IPS-20b (cell line): ENCODE measurements at regions not wholly inside any gene's neighbourhood (a gene's known extent, or its start where the extent isn't known, plus 50 kb on each side); places are given as distances from the start of the nearest gene placed in this dataset.

Experiments used
- H3K27ac ChIP-seq: one replicate; pipeline ENCODE4 v1.5.1; 2013; ENCODE audit warnings: low read length
- H3K27me3 ChIP-seq: 2 replicates; pipeline ENCODE4 v1.6.1; 2013; ENCODE audit warnings: mild to moderate bottlenecking, low read length, inconsistent platforms; ENCODE audit not compliant: insufficient read depth
- H3K36me3 ChIP-seq: 2 replicates; pipeline ENCODE4 v1.6.1; 2013; ENCODE audit warnings: low read depth, mild to moderate bottlenecking, inconsistent platforms, low read length, moderate library complexity; ENCODE audit not compliant: insufficient read depth
- H3K4me1 ChIP-seq: 2 replicates; pipeline ENCODE4 v1.6.1; 2013; ENCODE audit warnings: mild to moderate bottlenecking, control low read depth, inconsistent platforms, low read length, moderate library complexity; ENCODE audit not compliant: insufficient read depth
- H3K4me3 ChIP-seq: 2 replicates; pipeline ENCODE4 v1.5.1; 2013; ENCODE audit warnings: mild to moderate bottlenecking, low read length, inconsistent platforms
- H3K9ac ChIP-seq: 2 replicates; pipeline ENCODE4 v1.6.1; 2013; ENCODE audit warnings: low read depth, mild to moderate bottlenecking, inconsistent platforms, low read length, moderate library complexity
- H3K9me3 ChIP-seq: 2 replicates; pipeline ENCODE4 v1.6.1; 2013; ENCODE audit warnings: mild to moderate bottlenecking, low read depth, low read length, inconsistent platforms; ENCODE audit not compliant: insufficient read depth

GRCh38 chr12:87384226-87384625 is 645.0 kb downstream of the C12orf50 start:
- H3K27ac ChIP-seq, result no peak overlapping the region
- no peaks in the 10 kb centered on the region for H3K9me3 ChIP-seq
- no peak overlapping the region for H3K4me3 ChIP-seq
- no peak overlapping the region for H3K9ac ChIP-seq
- no peaks in the 10 kb centered on the region for H3K36me3 ChIP-seq
- H3K27me3 ChIP-seq, result no peaks in the 10 kb centered on the region
- peaks cover 13% of the 10 kb centered on the region for H3K4me1 ChIP-seq

DNA sequence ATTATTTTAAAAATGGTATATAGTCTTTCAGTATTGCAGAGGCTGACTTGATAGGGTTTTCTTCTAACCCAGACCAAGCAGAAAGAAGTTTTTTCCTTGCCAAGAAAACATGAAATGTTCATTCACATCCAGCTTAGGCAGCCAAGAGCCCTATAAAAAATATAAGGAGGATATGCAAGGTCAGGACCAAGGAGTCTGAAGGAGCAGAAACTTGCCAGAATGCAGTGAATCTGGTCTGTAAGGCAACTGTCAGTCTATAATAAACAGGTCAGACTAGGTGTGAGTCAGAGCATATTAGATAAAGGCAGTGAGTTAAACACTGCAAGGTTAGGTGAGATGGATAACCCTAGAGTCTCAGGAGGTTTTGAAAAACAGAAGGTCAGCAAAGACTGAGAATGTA is 645.5 kb downstream of the C12orf50 start:
- H3K36me3 ChIP-seq, result no peaks in the 10 kb centered on the region
- H3K27ac ChIP-seq, result no peak overlapping the region
- H3K9me3 ChIP-seq, result no peaks in the 10 kb centered on the region
- no peaks in the 10 kb centered on the region for H3K27me3 ChIP-seq
- peaks cover 13% of the 10 kb centered on the region for H3K4me1 ChIP-seq
- no peak overlapping the region for H3K4me3 ChIP-seq
- H3K9ac ChIP-seq, result no peak overlapping the region

DNA sequence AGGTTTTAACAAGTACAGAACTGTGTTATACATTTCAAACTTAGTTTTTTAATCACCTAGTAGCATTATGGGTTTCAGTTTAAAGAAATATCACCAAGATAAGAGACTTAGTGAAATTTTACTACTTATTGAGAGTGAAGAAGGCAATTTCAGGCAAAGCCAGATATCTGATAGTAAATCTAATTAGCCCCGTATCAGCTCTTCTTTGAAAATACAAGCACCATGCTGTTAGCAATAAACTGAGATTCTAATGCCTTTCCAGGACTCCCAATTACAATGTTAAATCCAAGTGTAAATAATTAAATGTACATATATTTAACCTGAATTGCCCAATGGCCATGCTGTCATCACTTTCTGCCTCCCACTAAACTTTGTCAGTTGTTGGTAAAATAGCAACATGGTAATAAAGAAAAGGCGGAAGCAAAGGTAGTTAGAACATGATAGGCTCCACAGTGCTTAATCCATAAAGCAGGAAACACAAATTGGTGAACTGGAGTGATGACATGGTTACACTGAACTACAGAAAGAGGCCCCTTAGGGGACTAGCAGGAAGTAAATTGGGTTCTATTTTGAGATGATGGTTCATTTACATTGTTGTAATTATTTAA is 646.1 kb downstream of the C12orf50 start:
- H3K36me3 ChIP-seq, result no peaks in the 10 kb centered on the region
- H3K27me3 ChIP-seq, result no peaks in the 10 kb centered on the region
- H3K9ac ChIP-seq, result no peak overlapping the region
- peaks cover 13% of the 10 kb centered on the region for H3K4me1 ChIP-seq
- no peak overlapping the region for H3K27ac ChIP-seq
- H3K4me3 ChIP-seq, result no peak overlapping the region
- no peaks in the 10 kb centered on the region for H3K9me3 ChIP-seq

- Histone ChIP-seq H3K36me3 (no peaks in the 10 kb centered on the region), H3K4me1 (peaks cover 13% of the 10 kb centered on the region), H3K9ac (no peak overlapping the region), H3K27ac (no peak overlapping the region), H3K4me3 (no peak overlapping the region), H3K27me3 (no peaks in the 10 kb centered on the region), H3K9me3 (no peaks in the 10 kb centered on the region)
Observed at GRCh38 chr12:87382436-87382835, 646.8 kb downstream of the C12orf50 start.

DNA sequence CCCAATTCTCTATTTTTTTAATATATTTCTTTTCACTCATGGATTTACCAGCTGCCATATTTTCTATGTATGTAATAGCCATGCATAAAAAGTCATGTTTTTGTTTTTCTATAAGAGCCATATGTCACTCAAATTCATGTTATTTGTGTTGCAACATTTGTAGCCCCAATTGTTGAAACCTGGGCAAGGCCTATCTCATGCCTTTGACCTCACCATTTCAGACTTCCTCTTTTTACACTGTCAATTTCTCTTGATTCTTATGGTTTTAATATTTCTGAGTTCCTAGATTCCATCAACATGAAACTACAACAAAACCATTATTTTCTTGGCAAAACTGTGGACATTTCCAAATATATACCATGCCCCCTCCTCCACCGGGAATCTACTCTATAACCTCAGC is 647.5 kb downstream of the C12orf50 start:
- Histone ChIP-seq H3K9me3 (no peaks in the 10 kb centered on the region), H3K4me1 (peaks cover 13% of the 10 kb centered on the region), H3K27ac (no peak overlapping the region), H3K4me3 (no peak overlapping the region), H3K9ac (no peak overlapping the region), H3K36me3 (no peaks in the 10 kb centered on the region), H3K27me3 (no peaks in the 10 kb centered on the region)

GRCh38 chr12:87378526-87378925 is 650.7 kb downstream of the C12orf50 start:
- H3K4me3 ChIP-seq, result no peak overlapping the region
- H3K4me1 ChIP-seq, result 0 out of 2 replicates have a peak, but pooled peaks cover 5% of the 10 kb centered on the region
- no peaks in the 10 kb centered on the region for H3K36me3 ChIP-seq
- H3K9me3 ChIP-seq, result peaks cover 7% of the 10 kb centered on the region; the same call in 1 of the 2 replicates
- no peak overlapping the region for H3K27ac ChIP-seq
- H3K9ac ChIP-seq, result no peak overlapping the region
- no peaks in the 10 kb centered on the region for H3K27me3 ChIP-seq

DNA sequence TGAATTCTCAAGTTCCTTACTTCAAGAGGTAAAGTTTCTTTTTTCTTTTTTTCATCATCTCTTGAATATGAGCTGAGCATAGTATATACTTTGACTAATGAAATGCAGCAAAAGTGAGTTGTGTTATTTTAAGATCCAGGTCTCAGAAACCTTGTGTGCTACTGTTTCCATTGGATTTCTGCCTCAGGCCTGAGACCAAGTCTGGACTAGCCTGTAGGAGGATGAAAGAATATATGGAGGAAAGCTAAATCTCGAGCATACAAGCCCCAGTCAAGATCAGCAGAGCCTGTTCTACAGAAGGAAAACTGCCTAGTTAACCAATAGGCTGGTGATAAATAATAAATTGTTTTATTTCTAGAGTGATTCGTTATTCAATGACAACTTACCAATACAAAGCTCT is 652.5 kb downstream of the C12orf50 start:
- H3K27me3 ChIP-seq, result no peaks in the 10 kb centered on the region

GRCh38 chr12:87369161-87369560 is 660.0 kb downstream of the C12orf50 start:
- Histone ChIP-seq H3K27me3 (no peaks in the 10 kb centered on the region), H3K9me3 (no peaks in the 10 kb centered on the region), H3K9ac (no peak overlapping the region)

More for the DNA sequence above, 652.5 kb downstream of the C12orf50 start:
- Histone ChIP-seq H3K4me3 (no peak overlapping the region), H3K36me3 (no peaks in the 10 kb centered on the region), H3K4me1 (no peaks in the 10 kb centered on the region), H3K9ac (no peak overlapping the region), H3K27ac (no peak overlapping the region), H3K9me3 (peaks cover 7% of the 10 kb centered on the region; the same call in 1 of the 2 replicates)

GRCh38 chr12:87368259-87368658 is 660.9 kb downstream of the C12orf50 start:
- H3K9me3 ChIP-seq, result no peaks in the 10 kb centered on the region
- H3K4me1 ChIP-seq, result no peaks in the 10 kb centered on the region
- H3K27me3 ChIP-seq, result no peaks in the 10 kb centered on the region
- H3K4me3 ChIP-seq, result no peak overlapping the region
- H3K9ac ChIP-seq, result no peak overlapping the region
- H3K36me3 ChIP-seq, result no peaks in the 10 kb centered on the region
- no peak overlapping the region for H3K27ac ChIP-seq

More at GRCh38 chr12:87369161-87369560, 660.0 kb downstream of the C12orf50 start:
- Histone ChIP-seq H3K4me1 (no peaks in the 10 kb centered on the region), H3K36me3 (no peaks in the 10 kb centered on the region), H3K27ac (no peak overlapping the region), H3K4me3 (no peak overlapping the region)

DNA sequence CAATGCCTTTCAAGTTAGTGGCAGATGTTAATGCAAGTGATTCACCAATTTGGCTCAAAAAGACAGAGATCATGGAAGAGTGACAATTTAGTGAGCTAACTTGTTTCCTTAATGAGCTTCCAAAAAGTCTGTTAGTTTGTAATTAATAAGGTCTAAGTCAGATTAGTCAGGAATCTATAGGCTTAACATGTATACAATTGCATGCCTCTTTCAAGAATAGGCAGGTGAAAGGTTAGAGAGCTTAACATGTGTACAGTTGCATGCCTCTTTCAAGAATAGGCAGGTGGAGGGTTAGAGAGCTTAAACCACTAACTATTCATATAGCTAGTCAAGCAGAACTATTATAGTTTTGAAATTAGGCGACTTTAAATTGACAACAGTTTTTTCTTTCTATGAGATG is 663.8 kb downstream of the C12orf50 start:
- H3K27me3 ChIP-seq, result no peaks in the 10 kb centered on the region
- no peaks in the 10 kb centered on the region for H3K4me1 ChIP-seq
- H3K36me3 ChIP-seq, result no peaks in the 10 kb centered on the region
- H3K9ac ChIP-seq, result no peak overlapping the region
- no peaks in the 10 kb centered on the region for H3K9me3 ChIP-seq
- no peak overlapping the region for H3K27ac ChIP-seq
- H3K4me3 ChIP-seq, result no peak overlapping the region

DNA sequence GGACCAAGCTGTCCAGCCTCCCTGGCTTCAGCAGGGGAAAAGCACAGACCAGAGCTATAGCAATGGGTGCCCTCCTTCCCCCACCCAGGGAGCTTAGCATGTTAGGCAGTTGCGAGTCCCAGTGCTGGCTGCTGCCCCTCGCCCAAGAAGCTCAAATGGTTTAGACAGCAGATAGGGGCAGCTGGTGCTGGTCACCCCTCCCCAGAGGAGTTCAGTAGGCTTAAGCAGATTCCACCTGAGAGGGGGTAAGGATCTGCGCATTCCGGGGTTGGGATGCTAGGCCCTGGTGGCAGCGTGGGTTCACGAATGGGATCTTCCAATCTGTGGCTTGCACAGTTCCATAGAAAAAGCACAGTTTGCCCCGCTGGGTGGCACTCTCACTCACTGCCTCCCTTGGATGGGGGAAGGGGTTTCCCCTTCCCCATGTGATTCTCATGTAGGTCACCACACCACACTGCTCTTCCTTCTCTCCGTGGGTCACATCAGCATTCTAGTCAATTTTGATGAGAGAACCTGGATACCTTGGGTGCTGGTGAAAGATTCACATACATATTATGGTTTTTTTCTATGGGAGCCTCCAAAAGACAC is 665.6 kb downstream of the C12orf50 start:
- Histone ChIP-seq H3K9me3 (peaks cover 2% of the 10 kb centered on the region; the same call in 1 of the 2 replicates), H3K9ac (no peak overlapping the region)

GRCh38 chr12:87349681-87350080 is 679.5 kb downstream of the C12orf50 start:
- Histone ChIP-seq H3K4me1 (no peaks in the 10 kb centered on the region), H3K4me3 (no peak overlapping the region), H3K9ac (no peak overlapping the region), H3K27ac (no peak overlapping the region), H3K27me3 (no peaks in the 10 kb centered on the region), H3K9me3 (no peaks in the 10 kb centered on the region), H3K36me3 (no peaks in the 10 kb centered on the region)

More for the DNA sequence above, 665.6 kb downstream of the C12orf50 start:
- H3K27ac ChIP-seq, result no peak overlapping the region
- H3K36me3 ChIP-seq, result no peaks in the 10 kb centered on the region
- no peak overlapping the region for H3K4me3 ChIP-seq
- H3K27me3 ChIP-seq, result no peaks in the 10 kb centered on the region
- no peaks in the 10 kb centered on the region for H3K4me1 ChIP-seq
